ENCODE measurements at regions not wholly inside any gene's neighbourhood (a gene's known extent, or its start where the extent isn't known, plus 50 kb on each side); places are given as distances from the start of the nearest gene placed in this dataset.

- ChIA-PET POLR2A (no interaction called here), RAD21 (ENCODE audit: low non-redundant PET in 1 of 2, low total read pairs in 2 of 2, uncharacterized antibody in 2 of 2, unreplicated experiment in 2 of 2) (no interaction called here), CTCF (no interaction called here)
- Histone ChIP-seq H2AFZ (ENCODE audit: low read depth, low read length, poor library complexity, severe bottlenecking) (no peak overlapping the region), H3K4me3 (replicated peaks in 1 of 2; ENCODE audit: low read depth in 1 of 2, low read length in 2 of 2) (no peak overlapping the region), H3K36me3 (ENCODE audit: control insufficient read depth in 1 of 2, insufficient read depth in 2 of 2, low read length in 2 of 2) (no peaks in the 10 kb centered on the region), H3K79me2 (ENCODE audit: insufficient read depth, low read length) (no peaks in the 10 kb centered on the region), H3K9ac (ENCODE audit: low read length) (no peak overlapping the region), H3K4me2 (ENCODE audit: low read length) (no peak overlapping the region), H3K9me3 (ENCODE audit: control insufficient read depth in 1 of 2, insufficient read depth in 1 of 2, low read depth in 1 of 2, low read length in 2 of 2) (no peaks in the 10 kb centered on the region), H3K9me2 (ENCODE audit: insufficient read depth) (no peaks in the 10 kb centered on the region), H3K27me3 (ENCODE audit: insufficient read depth, low read length) (no peaks in the 10 kb centered on the region), H3K4me1 (ENCODE audit: control insufficient read depth in 1 of 2, insufficient read depth in 2 of 2, low read length in 2 of 2) (peaks cover 0 to 18% of the 10 kb centered on the region in 2 experiments; a peak in 2 of 4 replicates), H3K27ac (ENCODE audit: low read depth, low read length) (no peak overlapping the region), H4K20me1 (ENCODE audit: insufficient read depth) (no peaks in the 10 kb centered on the region)
- TF ChIP-seq YY1 (IDR thresholded peaks at IDR 0.05; ENCODE audit: extremely low read depth, insufficient replicate concordance, low read depth, low read length) (no peak), CTCF (IDR thresholded peaks at IDR 0.05 in 2 of 3, conservative IDR thresholded peaks at IDR 0.05 in 1 of 3; ENCODE audit: borderline replicate concordance in 1 of 3, insufficient read depth in 1 of 3, low read depth in 2 of 3, low read length in 2 of 3) (no peak), EGR1 (IDR thresholded peaks at IDR 0.05; ENCODE audit: low read depth) (no peak), FOSL1 (IDR thresholded peaks at IDR 0.05; ENCODE audit: low read depth) (no peak), ATF3 (IDR thresholded peaks at IDR 0.05) (no peak), MAX (IDR thresholded peaks at IDR 0.05) (no peak), ZFX (IDR thresholded peaks at IDR 0.05) (no peak), TCF7L2 (IDR thresholded peaks at IDR 0.05; ENCODE audit: borderline replicate concordance, extremely low read depth, insufficient read depth, insufficient read length) (no peak), EZH2phosphoT487 (IDR thresholded peaks at IDR 0.05; ENCODE audit: borderline replicate concordance) (no peak), SIN3A (IDR thresholded peaks at IDR 0.05; ENCODE audit: low read depth) (no peak), CEBPB (IDR thresholded peaks at IDR 0.05; ENCODE audit: low read depth) (no peak), POLR2AphosphoS5 (IDR thresholded peaks at IDR 0.05; ENCODE audit: low read depth, low read length) (no peak), ZBTB33 (IDR thresholded peaks at IDR 0.05; ENCODE audit: extremely low read depth, insufficient replicate concordance, low read length) (no peak), EZH2 (IDR thresholded peaks at IDR 0.05) (no peak), POLR2A (IDR thresholded peaks at IDR 0.05; ENCODE audit: borderline replicate concordance, extremely low read depth, insufficient read depth, insufficient read length) (no peak), RAD21 (IDR thresholded peaks at IDR 0.05; ENCODE audit: low read depth) (no peak), ZNF274 (IDR thresholded peaks at IDR 0.05; ENCODE audit: low read depth, low read length) (no peak), JUND (IDR thresholded peaks at IDR 0.05) (no peak)
- BruUV-seq (replicated peaks) = no TSS peak
- intact Hi-C loops (cut with micrococcal nuclease) = loop anchor here (10.0 kb wide), 1 partner anchor 58 kb away; no protein-coding TSS in a partner anchor
- no peak for ATAC-seq
- DNase-seq (ENCODE audit: low read depth, low spot score) = no peak
Measured at GRCh38 chr9:70477146-70477745, 62.8 kb upstream of the KLF9 start.
